PC-3 (cell line): ENCODE measurements at regions not wholly inside any gene's neighbourhood (a gene's known extent, or its start where the extent isn't known, plus 50 kb on each side); places are given as distances from the start of the nearest gene placed in this dataset.

Experiments
- ATAC-seq: fragments of 200-7000 bp; cut with Tn5 transposase; 2 replicates; pipeline ENCODE4 v1.9.1; 2020; ENCODE audit warnings: mild to moderate bottlenecking, moderate library complexity
- BruUV-seq: library from RNA; stranded (reverse); fragments of 400-500 nt; replicated peaks from 2 replicates; lab custom pipeline; 2021; lab: Mats Ljungman, UMichigan
- CTCF ChIA-PET: fragments of 300-600 bp; sonication (Branson Sonifier 250); formaldehyde crosslinking; loops from one replicate; lab custom pipeline; 2022; ENCODE audit warnings: antibody characterized with exemption; lab: Charles Lee
- POLR2A ChIA-PET: fragments of 300-600 bp; sonication (Branson Sonifier 250); formaldehyde crosslinking; loops from one replicate; lab custom pipeline; 2022; ENCODE audit warnings: antibody characterized with exemption; ENCODE audit not compliant: unreplicated experiment; lab: Charles Lee
- DNase-seq: peaks from one replicate; pipeline ENCODE4 v3.0.0-alpha.2; 2015
- H2AFZ ChIP-seq: fragments of 300-600 bp; sonication (generic); 2 replicates; pipeline ENCODE4 v1.6.0; 2016; ENCODE audit warnings: antibody characterized with exemption, low read length
- H3F3A ChIP-seq: fragments of 300-600 bp; sonication (generic); one replicate; pipeline ENCODE4 v1.6.0; 2017; ENCODE audit warnings: antibody characterized with exemption, low read length, control low read depth, mild to moderate bottlenecking; ENCODE audit not compliant: unreplicated experiment
- H3K27ac ChIP-seq: fragments of 300-600 bp; sonication (generic); 2 replicates; pipeline ENCODE4 v1.5.1; 2016; ENCODE audit warnings: mild to moderate bottlenecking, low read length
- H3K27me3 ChIP-seq: fragments of 300-600 bp; sonication (generic); 2 replicates; pipeline ENCODE4 v1.6.1; 2016; ENCODE audit warnings: low read length, mixed read lengths
- H3K36me3 ChIP-seq: fragments of 300-600 bp; sonication (generic); 2 replicates; pipeline ENCODE4 v1.6.1; 2016; ENCODE audit warnings: low read depth, mixed run types, low read length, mixed read lengths
- H3K4me1 ChIP-seq: fragments of 300-600 bp; sonication (generic); 2 replicates; pipeline ENCODE4 v1.5.1; 2016; ENCODE audit warnings: low read length; ENCODE audit not compliant: insufficient read depth
- H3K4me2 ChIP-seq: fragments of 300-600 bp; sonication (generic); 2 replicates; pipeline ENCODE4 v1.6.0; 2016; ENCODE audit warnings: low read length
- H3K4me3 ChIP-seq: fragments of 300-600 bp; sonication (generic); 2 replicates; pipeline ENCODE4 v1.5.1; 2016; ENCODE audit warnings: mild to moderate bottlenecking, low read length, mixed read lengths
- H3K79me2 ChIP-seq: fragments of 300-600 bp; sonication (generic); 2 replicates; pipeline ENCODE4 v1.6.1; 2017; ENCODE audit warnings: low read length, mixed read lengths
- H3K9ac ChIP-seq: fragments of 300-600 bp; sonication (generic); 2 replicates; pipeline ENCODE4 v1.6.0; 2016; ENCODE audit warnings: mild to moderate bottlenecking, low read length
- H3K9me2 ChIP-seq: fragments of 300-600 bp; sonication (generic); replicated peaks from 2 replicates; pipeline ENCODE4 v1.6.1; 2016; ENCODE audit warnings: mixed run types, low read length, mixed read lengths
- H3K9me3 ChIP-seq: fragments of 300-600 bp; sonication (generic); 2 replicates; pipeline ENCODE4 v1.6.1; 2016; ENCODE audit warnings: low read length, mixed read lengths
- H4K20me1 ChIP-seq: fragments of 300-600 bp; sonication (generic); 2 replicates; pipeline ENCODE4 v1.6.1; 2016; ENCODE audit warnings: low read length, mixed read lengths
- EZH2 ChIP-seq: fragments of 300-600 bp; sonication (generic); IDR thresholded peaks from one replicate; pipeline ENCODE4 v1.6.1; 2017; ENCODE audit warnings: antibody characterized with exemption, mild to moderate bottlenecking, low read length; ENCODE audit not compliant: unreplicated experiment
- EZH2phosphoT487 ChIP-seq: fragments of 300-600 bp; sonication (generic); IDR thresholded peaks from 2 replicates; pipeline ENCODE4 v1.6.1; 2018; ENCODE audit warnings: mild to moderate bottlenecking, antibody characterized with exemption, low read length, borderline replicate concordance
- intact Hi-C: fragments of 100-400 bp; cut with micrococcal nuclease; formaldehyde crosslinking; loops from 2 replicates; pipeline ENCODE4 v1.9.0; 2023
- TF ChIP-seq, protein P1 (sequence below): fragments of 300-600 bp; sonication (generic); conservative IDR thresholded peaks from 2 replicates; pipeline ENCODE4 v1.5.1; 2017; ENCODE audit warnings: antibody characterized with exemption, low read depth, mild to moderate bottlenecking, low read length

DNA sequence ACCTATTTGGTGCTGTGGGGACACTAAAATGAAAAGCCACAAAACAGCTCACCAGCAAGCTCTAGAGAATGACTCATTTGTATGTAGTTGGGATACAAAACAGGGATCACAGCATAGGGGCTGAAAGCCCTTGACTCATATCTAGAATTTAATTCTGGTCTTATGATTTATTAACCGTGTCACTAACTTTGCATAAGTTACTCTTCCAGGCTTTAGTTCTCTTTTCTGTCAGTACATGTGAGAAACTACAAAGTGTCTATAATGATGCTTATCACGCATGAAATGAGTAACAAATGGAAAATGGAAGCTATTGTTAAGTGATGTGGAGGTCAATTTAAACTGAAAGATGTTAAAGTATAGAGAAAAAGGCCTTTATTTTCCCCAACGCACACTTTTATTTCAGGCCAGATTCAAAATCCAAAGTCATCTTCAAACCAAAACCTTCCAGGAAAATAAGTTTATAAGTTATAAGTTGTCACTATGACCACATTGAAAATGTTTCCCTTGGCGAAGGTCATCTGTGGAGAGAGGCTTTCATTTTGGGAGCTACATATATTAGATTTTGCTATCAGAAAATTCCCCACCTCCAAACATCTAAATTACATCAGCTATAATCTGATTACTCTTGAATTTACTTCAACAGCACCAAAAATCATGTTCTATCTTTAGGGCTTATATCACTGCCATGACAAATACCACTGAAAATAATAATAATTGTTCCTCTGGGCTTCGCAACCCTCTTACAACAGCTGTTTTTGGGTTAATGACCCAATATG, 430.5 kb downstream of the MRPL39 start:
- H3K27ac ChIP-seq = no peak overlapping the region
- intact Hi-C loops = no loop called here
- POLR2A ChIA-PET = no interaction called here
- H3K4me3 ChIP-seq = no peak overlapping the region
- CTCF ChIA-PET = no interaction called here
- no peak overlapping the region for H3K4me2 ChIP-seq
- TF ChIP-seq, protein P1, sequence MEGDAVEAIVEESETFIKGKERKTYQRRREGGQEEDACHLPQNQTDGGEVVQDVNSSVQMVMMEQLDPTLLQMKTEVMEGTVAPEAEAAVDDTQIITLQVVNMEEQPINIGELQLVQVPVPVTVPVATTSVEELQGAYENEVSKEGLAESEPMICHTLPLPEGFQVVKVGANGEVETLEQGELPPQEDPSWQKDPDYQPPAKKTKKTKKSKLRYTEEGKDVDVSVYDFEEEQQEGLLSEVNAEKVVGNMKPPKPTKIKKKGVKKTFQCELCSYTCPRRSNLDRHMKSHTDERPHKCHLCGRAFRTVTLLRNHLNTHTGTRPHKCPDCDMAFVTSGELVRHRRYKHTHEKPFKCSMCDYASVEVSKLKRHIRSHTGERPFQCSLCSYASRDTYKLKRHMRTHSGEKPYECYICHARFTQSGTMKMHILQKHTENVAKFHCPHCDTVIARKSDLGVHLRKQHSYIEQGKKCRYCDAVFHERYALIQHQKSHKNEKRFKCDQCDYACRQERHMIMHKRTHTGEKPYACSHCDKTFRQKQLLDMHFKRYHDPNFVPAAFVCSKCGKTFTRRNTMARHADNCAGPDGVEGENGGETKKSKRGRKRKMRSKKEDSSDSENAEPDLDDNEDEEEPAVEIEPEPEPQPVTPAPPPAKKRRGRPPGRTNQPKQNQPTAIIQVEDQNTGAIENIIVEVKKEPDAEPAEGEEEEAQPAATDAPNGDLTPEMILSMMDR = no peak
- TF ChIP-seq EZH2 (no peak), EZH2phosphoT487 (no peak)
- H3K27me3 ChIP-seq = no peaks in the 10 kb centered on the region
- H3K36me3 ChIP-seq = no peaks in the 10 kb centered on the region
- no peaks in the 10 kb centered on the region for H3F3A ChIP-seq
- H4K20me1 ChIP-seq = no peaks in the 10 kb centered on the region
- H3K9ac ChIP-seq = no peak overlapping the region
- DNase-seq (peak; percentile 36), ATAC-seq (peak; percentile 73; the same call in 1 of the 2 replicates)
- H3K4me1 ChIP-seq = no peaks in the 10 kb centered on the region
- H3K9me2 ChIP-seq = no peaks in the 10 kb centered on the region
- H3K79me2 ChIP-seq = no peaks in the 10 kb centered on the region
- H2AFZ ChIP-seq = no peak overlapping the region
- H3K9me3 ChIP-seq = no peaks in the 10 kb centered on the region
- no TSS peak for BruUV-seq

DNA sequence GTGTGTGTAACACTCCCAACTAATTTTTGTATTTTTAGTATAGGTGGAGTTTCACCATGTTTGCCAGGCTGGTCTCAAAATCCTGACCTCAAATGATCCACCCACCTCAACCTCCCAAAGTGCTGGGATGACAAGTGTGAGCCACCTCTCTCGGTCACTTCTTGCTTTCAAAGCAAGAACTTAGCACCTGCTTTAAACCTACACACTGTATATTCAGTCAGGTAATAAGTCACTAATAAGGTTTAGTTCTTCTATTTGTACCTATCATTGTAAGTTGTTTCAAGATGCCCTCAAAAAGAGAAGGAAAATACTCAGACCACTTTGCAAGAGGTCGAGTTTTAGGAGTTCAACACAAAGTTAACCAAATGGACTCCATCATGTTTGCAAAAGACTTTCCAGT, 431.3 kb downstream of the MRPL39 start:
- H2AFZ ChIP-seq = no peak overlapping the region
- no peaks in the 10 kb centered on the region for H4K20me1 ChIP-seq
- ChIA-PET CTCF (no interaction called here), POLR2A (no interaction called here)
- ATAC-seq (no peak), DNase-seq (no peak)
- H3K4me3 ChIP-seq = no peak overlapping the region
- H3K79me2 ChIP-seq = no peaks in the 10 kb centered on the region
- no peaks in the 10 kb centered on the region for H3K9me2 ChIP-seq
- no peaks in the 10 kb centered on the region for H3F3A ChIP-seq
- no peaks in the 10 kb centered on the region for H3K4me1 ChIP-seq
- no TSS peak for BruUV-seq
- H3K36me3 ChIP-seq = no peaks in the 10 kb centered on the region
- H3K9ac ChIP-seq = no peak overlapping the region
- TF ChIP-seq EZH2 = no peak
- TF ChIP-seq, protein P1 = no peak
- TF ChIP-seq EZH2phosphoT487 = no peak
- H3K27ac ChIP-seq = no peak overlapping the region
- H3K9me3 ChIP-seq = 0 out of 2 replicates have a peak, but pooled peaks cover 1% of the 10 kb centered on the region
- H3K27me3 ChIP-seq = no peaks in the 10 kb centered on the region
- no peak overlapping the region for H3K4me2 ChIP-seq
- intact Hi-C loops = no loop called here

DNA sequence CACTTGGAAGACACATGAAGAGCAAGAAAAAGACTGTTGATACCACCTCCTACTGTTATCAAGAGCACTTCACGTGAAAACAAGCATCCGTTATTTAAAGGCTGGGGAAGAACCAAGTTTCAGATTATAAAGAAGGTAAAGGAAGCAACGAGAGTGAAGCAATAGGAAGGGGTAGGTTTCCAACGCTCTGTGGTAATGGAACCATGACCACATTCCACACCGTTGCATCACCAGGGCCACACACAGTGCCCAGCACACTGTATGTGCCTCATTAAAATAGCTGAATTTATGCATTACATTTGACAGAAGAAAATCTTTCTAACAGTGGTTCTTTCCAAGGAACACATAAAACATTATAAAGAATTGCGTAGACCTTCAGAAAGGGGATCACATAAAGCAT, 435.8 kb downstream of the MRPL39 start:
- H2AFZ ChIP-seq = no peak overlapping the region
- ATAC-seq (0 out of 2 replicates have a peak, but pooled peaks have one; percentile 16), DNase-seq (peak; percentile 55)
- H3K4me2 ChIP-seq = no peak overlapping the region
- POLR2A ChIA-PET = no interaction called here
- CTCF ChIA-PET = no interaction called here
- no peak overlapping the region for H3K4me3 ChIP-seq
- intact Hi-C loops = loop anchor here (5.0 kb wide), 1 partner anchor 141 kb away; no protein-coding TSS in a partner anchor
- H3K4me1 ChIP-seq = no peaks in the 10 kb centered on the region
- H3K36me3 ChIP-seq = no peaks in the 10 kb centered on the region
- no peaks in the 10 kb centered on the region for H3K9me2 ChIP-seq
- H3K27ac ChIP-seq = no peak overlapping the region
- H3K27me3 ChIP-seq = no peaks in the 10 kb centered on the region
- peaks cover 17% of the 10 kb centered on the region; the same call in 1 of the 2 replicates for H3K9me3 ChIP-seq
- no peak overlapping the region for H3K9ac ChIP-seq
- H3F3A ChIP-seq = no peaks in the 10 kb centered on the region
- H4K20me1 ChIP-seq = no peaks in the 10 kb centered on the region
- H3K79me2 ChIP-seq = no peaks in the 10 kb centered on the region
- no TSS peak for BruUV-seq
- TF ChIP-seq, protein P1 = no peak
- no peak for TF ChIP-seq EZH2phosphoT487
- TF ChIP-seq EZH2 = no peak
